Right cardiac atrium (tissue), 5 donors: ENCODE measurements at regions not wholly inside any gene's neighbourhood (a gene's known extent, or its start where the extent isn't known, plus 50 kb on each side); places are given as distances from the start of the nearest gene placed in this dataset.

ENCODE experiments used
- ATAC-seq, 2 donors: fragments of 200-7000 bp; cut with Tn5 transposase; one replicate each; pipeline versions ENCODE4 v1.8.0 to v1.9.1; 2020; ENCODE audit warnings: moderate library complexity in 2 of 2, mild to moderate bottlenecking in 1 of 2
- DNase-seq, 3 donors: peaks; one replicate each; pipeline ENCODE4 v3.0.0-alpha.2; 2020
- H3K27ac ChIP-seq: one replicate; pipeline ENCODE4 v1.5.1; 2013; ENCODE audit warnings: mild to moderate bottlenecking, low read length, control low read depth, moderate library complexity
- H3K27me3 ChIP-seq: one replicate; pipeline ENCODE4 v1.6.1; 2013; ENCODE audit not compliant: control insufficient read depth, insufficient read depth
- H3K4me1 ChIP-seq: one replicate; pipeline ENCODE4 v1.6.1; 2013; ENCODE audit warnings: low read length; ENCODE audit not compliant: control insufficient read depth, insufficient read depth
- H3K4me3 ChIP-seq: one replicate; pipeline ENCODE4 v1.5.1; 2013; ENCODE audit warnings: low read length, control low read depth
- H3K9me3 ChIP-seq: one replicate; pipeline ENCODE4 v1.6.1; 2013; ENCODE audit warnings: low read length; ENCODE audit not compliant: control insufficient read depth
- WGBS: extraction: QIAGEN DNeasy Blood & Tissue Kit; methylation state at CpG from one replicate; pipeline ENCODE4 v1.1.7; 2013; 5-methylcytosine and 5-hydroxymethylcytosine counted together
- intact Hi-C, 4 donors: fragments of 100-400 bp; cut with DNase I; formaldehyde crosslinking; loops; one replicate each; pipeline versions ENCODE4 v1.11.0 to v1.14.0; 2022 to 2023
- donor health status: healthy with polysubstance abuse.
- donor health status: DM: no; HTN: yes; CAD: no.
- donor health status: DM: no; HTN: no; CAD: no.
- donor health status: DM: no; HTN: yes; CAD: no; lungs with severe emphysema.
- donor health status: DM: yes; HTN: yes; CAD: no.

DNA sequence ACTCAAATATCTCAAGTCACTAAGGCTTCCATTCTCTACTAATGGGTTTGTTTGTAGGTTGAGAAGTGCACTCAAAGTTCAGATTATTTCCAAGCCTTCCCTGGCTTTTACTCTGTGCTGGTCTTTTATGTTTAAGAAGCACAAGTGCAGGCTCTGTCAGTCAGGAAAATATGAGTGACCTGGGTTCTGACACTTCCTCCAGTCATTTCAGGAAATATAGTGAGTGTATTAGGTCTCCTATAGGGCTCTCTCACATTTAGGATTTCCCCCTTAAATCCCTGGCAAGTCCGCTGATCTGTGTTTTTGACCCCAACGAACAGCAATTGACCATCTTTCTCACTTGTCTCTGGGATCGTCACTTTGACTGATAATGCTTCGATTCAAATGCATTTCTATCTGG is 210.2 kb downstream of the ARPP21 start:
- ATAC-seq (no peak), DNase-seq (no peak)
- intact Hi-C loops: no loop called here
- Histone ChIP-seq H3K9me3 (no peaks in the 10 kb centered on the region), H3K27me3 (no peaks in the 10 kb centered on the region), H3K4me1 (no peaks in the 10 kb centered on the region), H3K27ac (no peak overlapping the region), H3K4me3 (no peak overlapping the region)
- WGBS: 74% methylated on average over 4 of the region's 4 CpGs

DNA sequence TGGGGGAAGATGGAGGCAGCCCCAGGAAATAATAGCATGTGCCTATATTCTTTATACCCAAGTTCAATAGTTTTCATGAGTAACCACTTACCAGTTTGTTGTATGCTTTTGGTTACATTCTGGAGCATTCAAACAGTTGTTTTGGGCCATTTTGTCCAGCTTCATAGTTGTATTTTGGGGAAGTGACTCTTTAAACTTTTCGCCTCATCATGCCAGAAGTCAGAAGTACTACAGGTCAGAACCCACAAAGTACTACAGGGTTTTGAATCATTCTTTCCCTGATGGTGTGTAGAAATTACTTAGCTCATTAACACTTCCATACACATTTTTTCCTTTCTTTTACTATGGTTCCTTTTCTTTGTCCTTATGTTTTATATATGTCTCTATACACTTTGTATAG is 210.6 kb downstream of the ARPP21 start:
- H3K4me3 ChIP-seq: no peak overlapping the region
- no peak for ATAC-seq
- no peaks in the 10 kb centered on the region for H3K27me3 ChIP-seq
- WGBS: 92% methylated on average over 1 of the region's 1 CpG
- H3K4me1 ChIP-seq: no peaks in the 10 kb centered on the region
- no peaks in the 10 kb centered on the region for H3K9me3 ChIP-seq
- H3K27ac ChIP-seq: no peak overlapping the region
- DNase-seq: no peak
- intact Hi-C loops: no loop called here

DNA sequence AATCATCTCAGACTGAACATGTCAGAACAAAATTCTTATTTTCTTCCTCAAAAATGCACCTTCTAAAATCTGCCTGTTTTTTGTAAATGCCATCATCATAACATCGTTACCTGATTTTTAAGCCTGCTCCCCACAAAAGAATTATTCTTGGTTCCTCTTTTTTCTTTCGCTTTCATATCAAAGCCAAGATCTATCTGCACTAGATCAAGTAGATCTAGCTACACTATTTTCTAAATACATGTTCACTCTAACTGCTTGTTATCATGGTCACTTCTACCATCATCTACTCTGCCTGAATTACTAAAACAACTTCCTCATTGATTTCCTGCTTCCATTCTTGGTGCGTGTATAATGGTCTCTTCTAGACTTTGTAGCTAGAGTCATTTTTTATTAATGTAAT is 217.7 kb downstream of the ARPP21 start:
- Histone ChIP-seq H3K27me3 (no peaks in the 10 kb centered on the region), H3K4me1 (no peaks in the 10 kb centered on the region), H3K4me3 (no peak overlapping the region), H3K9me3 (no peaks in the 10 kb centered on the region), H3K27ac (no peak overlapping the region)
- intact Hi-C loops: no loop called here
- no peak for ATAC-seq
- no peak for DNase-seq
- WGBS: 79% methylated on average over 3 of the region's 3 CpGs

DNA sequence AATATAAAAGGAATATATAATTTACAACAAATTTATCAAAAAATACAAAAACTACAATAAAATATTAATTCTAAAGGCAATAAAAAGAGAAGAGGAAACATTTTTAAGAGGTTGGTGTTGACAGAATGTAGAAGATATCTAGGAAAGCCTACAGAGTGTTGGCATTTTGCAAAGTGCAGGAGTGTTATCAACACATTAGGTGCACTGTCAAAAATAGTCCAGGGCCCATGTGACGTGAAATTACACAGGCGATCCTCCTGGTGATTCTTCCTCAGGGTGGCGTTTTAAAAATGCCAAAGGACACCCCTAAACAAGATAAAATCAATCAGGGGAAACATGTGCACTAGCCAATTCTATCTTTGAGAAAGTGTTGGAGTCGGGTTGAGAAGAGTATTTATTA is 222.7 kb downstream of the ARPP21 start:
- Histone ChIP-seq H3K27ac (no peak overlapping the region), H3K4me1 (no peaks in the 10 kb centered on the region), H3K9me3 (no peaks in the 10 kb centered on the region), H3K27me3 (no peaks in the 10 kb centered on the region), H3K4me3 (no peak overlapping the region)
- DNase-seq (no peak), ATAC-seq (peak in 1 of 2 donors; percentile 55)
- intact Hi-C loops: no loop called here
- 57% methylated on average over 4 of the region's 4 CpGs for WGBS

DNA sequence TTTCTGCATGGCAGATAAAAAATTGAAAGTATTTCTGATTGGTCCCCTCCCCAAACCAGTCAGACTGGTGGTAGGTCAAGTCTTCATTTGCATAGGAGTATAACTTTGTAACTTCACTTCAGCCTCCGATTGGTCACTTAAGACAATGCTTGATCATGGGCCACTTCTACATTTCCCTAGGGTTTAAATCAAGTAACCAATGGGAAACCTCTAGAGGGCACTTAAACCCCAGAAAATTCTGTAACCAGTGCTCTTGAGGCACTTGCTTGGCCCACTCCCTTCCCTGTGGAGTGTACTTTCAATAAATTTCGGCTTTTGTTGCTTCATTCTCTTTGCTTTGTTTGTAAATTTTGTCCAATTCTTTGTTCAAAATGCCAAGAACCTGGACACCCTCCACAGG is 225.5 kb downstream of the ARPP21 start:
- Histone ChIP-seq H3K27ac (no peak overlapping the region), H3K27me3 (no peaks in the 10 kb centered on the region)
- no peak for ATAC-seq

DNA sequence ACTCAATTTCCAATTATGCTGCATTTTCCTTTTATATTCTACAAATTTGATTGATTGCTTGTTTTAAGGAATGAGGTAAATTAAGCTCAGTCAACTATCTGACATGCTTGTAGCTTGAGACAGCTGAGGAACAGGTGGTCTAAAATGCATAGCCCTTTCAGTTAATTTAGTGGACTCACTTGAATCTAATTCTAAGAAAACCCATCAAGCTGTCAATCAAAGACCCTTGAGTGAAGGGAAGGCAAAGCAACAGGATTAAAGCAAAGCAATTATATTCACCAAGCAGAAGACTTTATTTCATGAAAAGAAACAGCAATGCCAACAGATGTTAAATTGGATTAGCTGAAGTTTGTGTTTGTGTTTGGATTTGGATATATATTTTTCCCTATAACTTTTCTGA is 228.5 kb downstream of the ARPP21 start:
- H3K4me1 ChIP-seq: no peaks in the 10 kb centered on the region
- ATAC-seq (no peak), DNase-seq (no peak)
- intact Hi-C loops: no loop called here
- no peaks in the 10 kb centered on the region for H3K9me3 ChIP-seq
- no peak overlapping the region for H3K4me3 ChIP-seq
- H3K27me3 ChIP-seq: no peaks in the 10 kb centered on the region
- H3K27ac ChIP-seq: no peak overlapping the region

More for the DNA sequence above, 225.5 kb downstream of the ARPP21 start:
- no peaks in the 10 kb centered on the region for H3K9me3 ChIP-seq
- intact Hi-C loops: no loop called here
- H3K4me1 ChIP-seq: no peaks in the 10 kb centered on the region
- no peak for DNase-seq
- WGBS: 85% methylated on average over 2 of the region's 2 CpGs
- no peak overlapping the region for H3K4me3 ChIP-seq

DNA sequence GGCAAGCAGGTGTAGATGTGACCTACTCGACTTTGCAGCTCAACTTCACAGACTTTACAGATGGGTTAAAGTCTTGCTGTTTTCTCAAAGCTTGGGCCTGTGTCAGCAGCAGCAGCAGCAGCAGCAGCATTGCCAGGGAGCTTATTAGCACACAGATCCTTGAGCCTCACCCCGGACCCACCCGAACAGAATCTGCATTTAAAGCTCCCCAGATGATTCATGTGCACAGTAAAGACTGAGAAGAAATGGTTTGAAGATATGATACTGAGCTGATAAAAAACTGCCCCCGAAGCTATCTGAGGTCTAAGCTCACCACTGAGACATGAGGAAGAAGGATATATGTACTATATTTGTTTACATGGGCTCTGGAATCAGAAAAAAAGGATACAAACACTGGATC is 231.7 kb downstream of the ARPP21 start:
- intact Hi-C loops: no loop called here
- H3K27me3 ChIP-seq: no peaks in the 10 kb centered on the region
- no peaks in the 10 kb centered on the region for H3K9me3 ChIP-seq
- no peaks in the 10 kb centered on the region for H3K4me1 ChIP-seq
- no peak overlapping the region for H3K27ac ChIP-seq
- WGBS: 56% methylated on average over 4 of the region's 4 CpGs
- H3K4me3 ChIP-seq: no peak overlapping the region
- DNase-seq (peak in 1 of 3 donors; percentile 36), ATAC-seq (no peak)

DNA sequence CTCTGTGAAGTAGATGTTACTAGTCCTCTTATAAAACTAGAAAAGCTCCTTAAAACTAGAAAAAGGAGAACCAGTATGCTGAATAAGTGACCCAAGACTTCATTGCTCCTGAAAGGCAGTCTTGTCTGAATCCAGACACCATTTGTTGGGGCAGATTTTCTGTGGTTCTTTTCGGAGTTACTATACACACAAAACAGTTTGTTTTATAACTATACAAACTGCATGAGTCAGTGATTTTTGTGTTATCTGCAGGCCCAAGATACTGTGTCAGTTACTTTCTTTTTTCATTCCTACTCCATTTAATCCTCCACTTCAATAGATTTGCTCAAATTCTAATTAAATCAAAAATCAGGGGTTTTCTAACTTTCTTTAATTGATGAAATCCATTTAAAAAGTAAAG is 244.6 kb downstream of the ARPP21 start:
- no peak overlapping the region for H3K27ac ChIP-seq
- H3K4me1 ChIP-seq: no peaks in the 10 kb centered on the region
- H3K4me3 ChIP-seq: no peak overlapping the region
- ATAC-seq (no peak), DNase-seq (no peak)
- H3K27me3 ChIP-seq: no peaks in the 10 kb centered on the region
- 65% methylated on average over 1 of the region's 1 CpG for WGBS
- intact Hi-C loops: no loop called here
- H3K9me3 ChIP-seq: no peaks in the 10 kb centered on the region

DNA sequence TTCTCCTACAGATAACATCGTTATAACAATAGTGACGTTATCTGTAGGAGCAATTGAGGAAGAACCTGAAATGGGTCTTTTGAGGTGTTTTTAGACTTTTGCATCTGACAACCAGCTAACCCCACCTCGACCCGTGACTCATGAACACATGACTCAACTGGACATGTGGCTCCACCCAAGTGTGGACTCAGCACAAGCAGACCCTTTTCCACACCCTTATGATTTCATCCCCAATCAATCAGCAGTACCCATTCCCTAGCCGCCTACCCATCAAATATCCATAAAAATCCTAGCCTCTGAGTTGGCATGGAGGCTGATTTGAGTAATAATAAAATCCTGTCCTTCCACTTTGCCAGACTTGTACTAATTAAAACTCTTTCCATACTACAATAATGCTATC is 255.4 kb downstream of the ARPP21 start:
- no peak for ATAC-seq
- no peak overlapping the region for H3K27ac ChIP-seq
- intact Hi-C loops: no loop called here
- no peak overlapping the region for H3K4me3 ChIP-seq
- no peaks in the 10 kb centered on the region for H3K27me3 ChIP-seq
- no peaks in the 10 kb centered on the region for H3K4me1 ChIP-seq
- 84% methylated on average over 5 of the region's 5 CpGs for WGBS
- no peak for DNase-seq
- H3K9me3 ChIP-seq: no peaks in the 10 kb centered on the region

DNA sequence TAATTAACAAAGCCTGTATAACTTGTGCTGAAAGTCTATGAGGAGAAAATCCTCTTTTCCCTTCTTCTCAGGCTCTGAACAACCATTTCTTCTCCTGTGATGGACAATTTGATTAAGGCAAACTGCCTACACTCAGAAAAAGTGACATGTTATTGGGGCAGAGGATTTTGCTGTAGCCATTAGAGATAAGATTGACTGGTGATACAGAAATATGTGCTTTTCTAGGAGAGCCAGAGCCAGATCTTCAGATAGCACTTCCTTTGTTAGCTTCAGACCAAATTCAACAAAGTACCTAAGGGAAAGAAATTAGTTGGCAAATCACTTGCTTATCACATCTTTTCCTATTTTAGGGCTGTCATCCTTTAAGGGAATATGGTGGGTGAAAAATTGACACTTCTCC is 259.9 kb downstream of the ARPP21 start:
- ATAC-seq: no peak
- no peak overlapping the region for H3K4me3 ChIP-seq
- no peaks in the 10 kb centered on the region for H3K27me3 ChIP-seq
- no peaks in the 10 kb centered on the region for H3K9me3 ChIP-seq
- intact Hi-C loops: no loop called here
- no peak overlapping the region for H3K27ac ChIP-seq
- no peak for DNase-seq
- no peaks in the 10 kb centered on the region for H3K4me1 ChIP-seq

DNA sequence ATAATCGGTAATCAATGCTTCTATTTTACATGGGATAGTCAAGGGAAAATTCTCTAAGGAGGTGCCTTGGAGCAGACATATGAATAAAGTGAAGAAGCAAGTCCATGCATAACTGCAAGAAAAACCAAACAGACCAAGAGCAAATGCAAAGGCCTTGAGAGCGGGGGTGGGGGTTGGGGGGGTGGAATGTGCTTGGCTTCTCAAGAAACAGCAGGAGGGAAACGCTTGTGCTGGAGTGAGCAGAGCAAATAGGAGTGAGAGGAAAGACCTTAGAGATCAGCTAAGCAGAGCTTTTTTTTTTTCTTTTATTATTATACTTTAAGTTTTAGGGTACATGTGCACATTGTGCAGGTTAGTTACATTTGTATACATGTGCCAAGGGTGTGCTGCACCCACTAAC is 260.8 kb downstream of the ARPP21 start:
- Histone ChIP-seq H3K27ac (no peak overlapping the region), H3K9me3 (no peaks in the 10 kb centered on the region), H3K4me1 (no peaks in the 10 kb centered on the region), H3K27me3 (no peaks in the 10 kb centered on the region), H3K4me3 (no peak overlapping the region)
- ATAC-seq (no peak), DNase-seq (no peak)
- 87% methylated on average over 3 of the region's 3 CpGs for WGBS
- intact Hi-C loops: no loop called here

DNA sequence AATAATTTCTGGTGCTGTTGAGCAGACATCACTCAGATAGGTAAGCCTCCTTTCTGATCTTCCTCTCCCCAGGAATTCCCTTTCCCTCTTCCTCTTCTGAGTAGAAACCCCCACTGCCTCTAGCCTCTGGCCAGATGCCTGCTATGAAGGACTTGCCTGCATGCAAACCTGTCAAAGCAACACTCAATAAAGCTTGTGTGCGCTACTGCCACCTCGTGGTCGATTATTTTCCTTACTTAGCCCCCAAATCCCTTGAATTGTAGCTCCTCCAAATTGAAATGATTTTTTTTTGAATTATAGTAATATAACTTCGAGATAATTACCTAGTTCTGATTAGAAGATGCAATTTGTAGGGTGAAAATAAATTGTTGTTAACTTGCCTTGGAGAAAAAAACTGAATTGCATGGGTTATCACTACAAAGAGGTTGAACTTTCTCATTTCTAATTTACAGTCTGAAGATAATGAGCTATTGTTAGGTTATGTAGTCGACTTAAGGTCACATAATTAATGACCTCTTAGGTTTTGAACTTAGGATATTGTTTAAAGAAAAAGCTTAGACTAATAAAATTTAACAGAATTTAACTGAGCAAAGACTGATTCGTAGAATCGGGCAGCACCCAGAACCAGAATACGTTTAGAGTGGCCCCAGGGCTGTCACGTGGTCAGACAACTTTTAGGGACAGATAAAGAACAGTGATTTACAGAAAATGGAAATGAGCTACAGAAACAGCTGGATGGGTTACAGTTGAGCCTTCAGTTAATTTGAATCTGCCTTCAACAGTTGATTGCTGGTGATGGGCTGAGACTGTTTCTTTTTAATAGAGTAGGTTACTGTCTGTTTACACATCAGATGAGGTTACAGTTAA is 269.3 kb downstream of the ARPP21 start:
- H3K9me3 ChIP-seq: no peaks in the 10 kb centered on the region
- H3K4me3 ChIP-seq: no peak overlapping the region
- ATAC-seq: peak; percentile 47 to 62
- 34% methylated on average over 9 of the region's 9 CpGs for WGBS
- H3K27ac ChIP-seq: no peak overlapping the region
- H3K4me1 ChIP-seq: no peaks in the 10 kb centered on the region
- no peaks in the 10 kb centered on the region for H3K27me3 ChIP-seq
- DNase-seq: peak in 2 of 3 donors; percentile 44 to 74
- intact Hi-C loops: no loop called here
